Cardiac muscle cell (in vitro differentiated cells and primary cell): ENCODE measurements at regions not wholly inside any gene's neighbourhood (a gene's known extent, or its start where the extent isn't known, plus 50 kb on each side); places are given as distances from the start of the nearest gene placed in this dataset.
A peak's percentile ranks its signal among the peaks of the same experiment; 100 is the strongest.

Source experiments
- DNase-seq, 2 donors: peaks; one replicate each; pipeline versions ENCODE4 v3.0.0 to v3.0.0-alpha.2; 2010 to 2017; ENCODE audit warnings: low read depth in 1 of 2, low spot score in 1 of 2
- H3K27ac ChIP-seq: fragments of 200-600 bp; sonication (generic); 2 replicates; pipeline ENCODE4 v1.5.1; 2016
- H3K27me3 ChIP-seq: fragments of 200-600 bp; sonication (generic); 2 replicates; pipeline ENCODE4 v1.6.0; 2016; ENCODE audit warnings: control low read depth
- H3K36me3 ChIP-seq: fragments of 200-600 bp; sonication (generic); 2 replicates; pipeline ENCODE4 v1.5.1; 2016; ENCODE audit warnings: control low read depth
- H3K4me1 ChIP-seq: fragments of 200-600 bp; sonication (generic); 2 replicates; pipeline ENCODE4 v1.8.1; 2017; ENCODE audit warnings: low read depth, mild to moderate bottlenecking, mixed run types
- H3K4me3 ChIP-seq: fragments of 200-600 bp; sonication (generic); 2 replicates; pipeline ENCODE4 v1.5.1; 2016; ENCODE audit warnings: mild to moderate bottlenecking
- H3K9me3 ChIP-seq: fragments of 200-600 bp; sonication (generic); 2 replicates; pipeline ENCODE4 v1.5.1; 2017; ENCODE audit warnings: low read depth, mild to moderate bottlenecking, control low read depth
- CTCF ChIP-seq: IDR thresholded peaks from 2 replicates; pipeline ENCODE4 v1.5.1; 2012; ENCODE audit warnings: low read depth, mild to moderate bottlenecking, low read length

GRCh38 chr7:110592557-110592956, 498.4 kb upstream of the LRRN3 start:
- Histone ChIP-seq H3K4me1 (no peaks in the 10 kb centered on the region), H3K4me3 (no peak overlapping the region), H3K9me3 (no peaks in the 10 kb centered on the region), H3K27me3 (no peaks in the 10 kb centered on the region), H3K27ac (no peak overlapping the region), H3K36me3 (no peaks in the 10 kb centered on the region)
- no peak for DNase-seq
- TF ChIP-seq CTCF, result no peak

- Histone ChIP-seq H3K9me3 (no peaks in the 10 kb centered on the region), H3K36me3 (no peaks in the 10 kb centered on the region), H3K27ac (no peak overlapping the region), H3K4me3 (no peak overlapping the region), H3K4me1 (no peaks in the 10 kb centered on the region), H3K27me3 (no peaks in the 10 kb centered on the region)
- no peak for TF ChIP-seq CTCF
- no peak for DNase-seq
Observed at GRCh38 chr7:110593355-110593754, 497.6 kb upstream of the LRRN3 start.

GRCh38 chr7:110595694-110596093, 495.2 kb upstream of the LRRN3 start:
- no peak overlapping the region for H3K4me3 ChIP-seq
- DNase-seq, result peak in 1 of 2 donors; percentile 38
- no peaks in the 10 kb centered on the region for H3K4me1 ChIP-seq
- no peaks in the 10 kb centered on the region for H3K36me3 ChIP-seq
- no peak for TF ChIP-seq CTCF
- no peak overlapping the region for H3K27ac ChIP-seq
- H3K9me3 ChIP-seq, result no peaks in the 10 kb centered on the region
- no peaks in the 10 kb centered on the region for H3K27me3 ChIP-seq

GRCh38 chr7:110600956-110601355, 490.0 kb upstream of the LRRN3 start:
- H3K4me3 ChIP-seq, result no peak overlapping the region
- no peak for TF ChIP-seq CTCF
- no peaks in the 10 kb centered on the region for H3K27me3 ChIP-seq
- H3K36me3 ChIP-seq, result no peaks in the 10 kb centered on the region
- no peaks in the 10 kb centered on the region for H3K4me1 ChIP-seq
- H3K9me3 ChIP-seq, result no peaks in the 10 kb centered on the region
- no peak overlapping the region for H3K27ac ChIP-seq
- DNase-seq, result no peak

- no peaks in the 10 kb centered on the region for H3K27me3 ChIP-seq
- H3K4me3 ChIP-seq, result no peak overlapping the region
- no peaks in the 10 kb centered on the region for H3K36me3 ChIP-seq
- TF ChIP-seq CTCF, result no peak
- DNase-seq, result no peak
- H3K4me1 ChIP-seq, result no peaks in the 10 kb centered on the region
- H3K27ac ChIP-seq, result no peak overlapping the region
- H3K9me3 ChIP-seq, result no peaks in the 10 kb centered on the region
Observed at GRCh38 chr7:110601710-110602109, 489.2 kb upstream of the LRRN3 start.

- TF ChIP-seq CTCF, result no peak
- no peaks in the 10 kb centered on the region for H3K27me3 ChIP-seq
- no peak for DNase-seq
- no peaks in the 10 kb centered on the region for H3K4me1 ChIP-seq
- no peaks in the 10 kb centered on the region for H3K9me3 ChIP-seq
- H3K4me3 ChIP-seq, result no peak overlapping the region
- H3K36me3 ChIP-seq, result no peaks in the 10 kb centered on the region
- no peak overlapping the region for H3K27ac ChIP-seq
Observed at GRCh38 chr7:110604206-110604605, 486.7 kb upstream of the LRRN3 start.
